SK-N-SH treated with all-trans-retinoic acid at 6 μM for 48 hours (cell line): ENCODE measurements at regions not wholly inside any gene's neighbourhood (a gene's known extent, or its start where the extent isn't known, plus 50 kb on each side); places are given as distances from the start of the nearest gene placed in this dataset.

Experiments
- CSRNP3 ChIP-seq: fragments of 250-450 bp; sonication (Bioruptor Pico); IDR thresholded peaks from 2 replicates; pipeline ENCODE4 v1.5.1; 2021; ENCODE audit warnings: mild to moderate bottlenecking, moderate library complexity
- GLIS3 ChIP-seq: fragments of 250-450 bp; sonication (Bioruptor Pico); IDR thresholded peaks from 2 replicates; pipeline ENCODE4 v1.5.0; 2020; ENCODE audit warnings: mild to moderate bottlenecking, moderate library complexity
- OSR1 ChIP-seq: fragments of 250-450 bp; sonication (Bioruptor Pico); IDR thresholded peaks from 2 replicates; pipeline ENCODE4 v1.8.0; 2022; ENCODE audit warnings: moderate library complexity, mild to moderate bottlenecking, inconsistent platforms
- PATZ1 ChIP-seq: fragments of 250-450 bp; sonication (Bioruptor Pico); IDR thresholded peaks from 2 replicates; pipeline ENCODE4 v1.8.0; 2020; ENCODE audit warnings: mild to moderate bottlenecking, moderate library complexity, borderline replicate concordance
- PPARA ChIP-seq: fragments of 250-450 bp; sonication (Bioruptor Pico); IDR thresholded peaks from 2 replicates; pipeline ENCODE4 v1.5.0; 2020; ENCODE audit warnings: mild to moderate bottlenecking, borderline replicate concordance
- RARB ChIP-seq: fragments of 250-450 bp; sonication (Bioruptor Pico); IDR thresholded peaks from 2 replicates; pipeline ENCODE4 v1.8.0; 2021; ENCODE audit warnings: mild to moderate bottlenecking, moderate library complexity
- ZC3H10 ChIP-seq: fragments of 250-450 bp; sonication (Bioruptor Pico); IDR thresholded peaks from 2 replicates; pipeline ENCODE4 v1.5.1; 2021; ENCODE audit warnings: mild to moderate bottlenecking, moderate library complexity

DNA sequence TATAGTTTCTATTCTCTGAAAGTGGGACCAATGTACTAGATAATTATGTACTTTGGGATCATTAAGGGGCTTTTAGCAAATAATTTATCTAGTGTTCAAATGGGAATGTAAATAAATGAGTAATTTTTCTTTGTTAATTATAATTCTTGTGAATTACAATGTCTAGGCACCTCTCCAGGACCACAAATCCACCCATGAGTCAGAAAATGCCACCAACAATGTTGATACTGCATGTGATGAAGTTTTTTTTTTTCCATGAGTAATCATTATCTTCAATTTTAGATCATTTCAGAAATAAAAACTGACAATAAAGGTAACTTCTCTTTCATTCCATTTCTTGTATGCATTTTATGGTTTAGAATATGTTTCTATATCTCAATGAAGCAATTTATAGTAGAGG is 470.3 kb downstream of the VRK1 start:
- no peak for TF ChIP-seq RARB
- TF ChIP-seq PATZ1 (CRISPR knock-in tag) = no peak
- no peak for TF ChIP-seq OSR1 (CRISPR knock-in tag)
- TF ChIP-seq GLIS3 = no peak
- TF ChIP-seq ZC3H10 (CRISPR knock-in tag) = no peak
- TF ChIP-seq PPARA (CRISPR knock-in tag) = no peak
- TF ChIP-seq CSRNP3 (CRISPR knock-in tag) = no peak
